Skeletal muscle tissue (tissue), 3 donors: ENCODE measurements at regions not wholly inside any gene's neighbourhood (a gene's known extent, or its start where the extent isn't known, plus 50 kb on each side); places are given as distances from the start of the nearest gene placed in this dataset.

Experiments
- H3K27ac ChIP-seq: one replicate; pipeline ENCODE4 v1.7.0; 2013; ENCODE audit warnings: mild to moderate bottlenecking, low read depth, low read length, inconsistent platforms
- H3K27me3 ChIP-seq, 3 donors: one replicate each; pipeline ENCODE4 v1.7.0; 2013; ENCODE audit warnings: low read length in 3 of 3; ENCODE audit not compliant: control insufficient read depth in 3 of 3, insufficient read depth in 3 of 3
- H3K36me3 ChIP-seq, 3 donors: one replicate each; pipeline ENCODE4 v1.7.0; 2013; ENCODE audit warnings: low read length in 3 of 3; ENCODE audit not compliant: control insufficient read depth in 3 of 3, insufficient read depth in 3 of 3
- H3K4me1 ChIP-seq, 3 donors: one replicate each; pipeline ENCODE4 v1.7.0; 2013; ENCODE audit warnings: low read length in 3 of 3, mild to moderate bottlenecking in 3 of 3; ENCODE audit not compliant: control insufficient read depth in 3 of 3, insufficient read depth in 3 of 3
- H3K4me3 ChIP-seq, 3 donors: one replicate each; pipeline ENCODE4 v1.7.0; 2013; ENCODE audit warnings: low read length in 3 of 3
- H3K9ac ChIP-seq, 3 donors: one replicate each; pipeline ENCODE4 v1.7.0; 2013; ENCODE audit warnings: low read length in 3 of 3, mild to moderate bottlenecking in 3 of 3, moderate library complexity in 2 of 3, low read depth in 1 of 3
- H3K9me3 ChIP-seq, 3 donors: one replicate each; pipeline ENCODE4 v1.7.0; 2013; ENCODE audit warnings: low read length in 3 of 3; ENCODE audit not compliant: control insufficient read depth in 3 of 3
- donor health status: Osteomylitis.

- Histone ChIP-seq H3K4me1 (peaks cover 0 to 3% (median 0%) of the 10 kb centered on the region in 3 donors), H3K27ac (no peak overlapping the region), H3K27me3 (no peaks in the 10 kb centered on the region), H3K36me3 (no peaks in the 10 kb centered on the region), H3K4me3 (no peak overlapping the region), H3K9ac (no peak overlapping the region), H3K9me3 (no peaks in the 10 kb centered on the region)
Measured at GRCh38 chr2:220272656-220273055, 645.2 kb downstream of the SLC4A3 start.

- H3K4me1 ChIP-seq: peaks cover 0 to 3% (median 0%) of the 10 kb centered on the region in 3 donors
- no peaks in the 10 kb centered on the region for H3K36me3 ChIP-seq
- no peak overlapping the region for H3K27ac ChIP-seq
- no peak overlapping the region for H3K9ac ChIP-seq
- no peaks in the 10 kb centered on the region for H3K27me3 ChIP-seq
- no peak overlapping the region for H3K4me3 ChIP-seq
- H3K9me3 ChIP-seq: no peaks in the 10 kb centered on the region
Measured at GRCh38 chr2:220273082-220273481, 645.7 kb downstream of the SLC4A3 start.

- H3K27me3 ChIP-seq: no peaks in the 10 kb centered on the region
- H3K36me3 ChIP-seq: no peaks in the 10 kb centered on the region
- H3K9me3 ChIP-seq: no peaks in the 10 kb centered on the region
- H3K9ac ChIP-seq: no peak overlapping the region
- H3K4me3 ChIP-seq: no peak overlapping the region
- H3K27ac ChIP-seq: no peak overlapping the region
- H3K4me1 ChIP-seq: peaks cover 0 to 3% (median 0%) of the 10 kb centered on the region in 3 donors
Measured at GRCh38 chr2:220275454-220275853, 648.0 kb downstream of the SLC4A3 start.

GRCh38 chr2:220276741-220277444, 649.5 kb downstream of the SLC4A3 start:
- Histone ChIP-seq H3K4me3 (no peak overlapping the region), H3K27ac (peak overlapping the region; percentile 19), H3K36me3 (no peaks in the 10 kb centered on the region), H3K27me3 (no peaks in the 10 kb centered on the region), H3K9me3 (no peaks in the 10 kb centered on the region), H3K9ac (no peak overlapping the region), H3K4me1 (peaks cover 0 to 3% (median 0%) of the 10 kb centered on the region in 3 donors)

GRCh38 chr2:220277445-220277975, 650.1 kb downstream of the SLC4A3 start:
- Histone ChIP-seq H3K4me1 (peaks cover 0 to 3% (median 0%) of the 10 kb centered on the region in 3 donors), H3K9me3 (no peaks in the 10 kb centered on the region), H3K27ac (no peak overlapping the region), H3K4me3 (no peak overlapping the region), H3K27me3 (no peaks in the 10 kb centered on the region), H3K9ac (no peak overlapping the region), H3K36me3 (no peaks in the 10 kb centered on the region)

- no peaks in the 10 kb centered on the region for H3K9me3 ChIP-seq
- peaks cover 0 to 3% (median 0%) of the 10 kb centered on the region in 3 donors for H3K4me1 ChIP-seq
- H3K27me3 ChIP-seq: no peaks in the 10 kb centered on the region
- no peaks in the 10 kb centered on the region for H3K36me3 ChIP-seq
- H3K9ac ChIP-seq: no peak overlapping the region
- H3K4me3 ChIP-seq: no peak overlapping the region
- H3K27ac ChIP-seq: no peak overlapping the region
Measured at GRCh38 chr2:220278022-220278421, 650.6 kb downstream of the SLC4A3 start.

GRCh38 chr2:220279372-220279771, 651.9 kb downstream of the SLC4A3 start:
- Histone ChIP-seq H3K9me3 (no peaks in the 10 kb centered on the region), H3K27ac (no peak overlapping the region), H3K36me3 (no peaks in the 10 kb centered on the region), H3K4me3 (no peak overlapping the region), H3K27me3 (no peaks in the 10 kb centered on the region), H3K4me1 (peaks cover 0 to 3% (median 0%) of the 10 kb centered on the region in 3 donors), H3K9ac (no peak overlapping the region)

GRCh38 chr2:220279840-220280239, 652.4 kb downstream of the SLC4A3 start:
- H3K4me1 ChIP-seq: peaks cover 0 to 3% (median 0%) of the 10 kb centered on the region in 3 donors
- H3K4me3 ChIP-seq: no peak overlapping the region
- H3K27ac ChIP-seq: no peak overlapping the region
- no peak overlapping the region for H3K9ac ChIP-seq
- H3K36me3 ChIP-seq: no peaks in the 10 kb centered on the region
- H3K27me3 ChIP-seq: no peaks in the 10 kb centered on the region
- no peaks in the 10 kb centered on the region for H3K9me3 ChIP-seq

GRCh38 chr2:220280736-220281135, 653.3 kb downstream of the SLC4A3 start:
- no peak overlapping the region for H3K27ac ChIP-seq
- peaks cover 0 to 3% (median 0%) of the 10 kb centered on the region in 3 donors for H3K4me1 ChIP-seq
- no peaks in the 10 kb centered on the region for H3K27me3 ChIP-seq
- no peak overlapping the region for H3K9ac ChIP-seq
- no peaks in the 10 kb centered on the region for H3K9me3 ChIP-seq
- no peak overlapping the region for H3K4me3 ChIP-seq
- H3K36me3 ChIP-seq: no peaks in the 10 kb centered on the region

- peaks cover 0 to 3% (median 0%) of the 10 kb centered on the region in 3 donors for H3K4me1 ChIP-seq
- H3K36me3 ChIP-seq: no peaks in the 10 kb centered on the region
- H3K4me3 ChIP-seq: no peak overlapping the region
- no peaks in the 10 kb centered on the region for H3K27me3 ChIP-seq
- no peak overlapping the region for H3K9ac ChIP-seq
- no peak overlapping the region for H3K27ac ChIP-seq
- H3K9me3 ChIP-seq: no peaks in the 10 kb centered on the region
Measured at GRCh38 chr2:220281771-220282170, 654.3 kb downstream of the SLC4A3 start.
